ENCODE measurements at regions not wholly inside any gene's neighbourhood (a gene's known extent, or its start where the extent isn't known, plus 50 kb on each side); places are given as distances from the start of the nearest gene placed in this dataset.

GRCh38 chr11:90840071-90840470 lies 617.2 kb upstream of the CHORDC1 start:
- no peaks in the 10 kb centered on the region; a peak in 1 of 4 replicates for H3K4me1 ChIP-seq (ENCODE audit: control insufficient read depth in 1 of 2, insufficient read depth in 2 of 2, low read depth in 1 of 2, low read length in 1 of 2)
- CTCF ChIA-PET, result no interaction called here

DNA sequence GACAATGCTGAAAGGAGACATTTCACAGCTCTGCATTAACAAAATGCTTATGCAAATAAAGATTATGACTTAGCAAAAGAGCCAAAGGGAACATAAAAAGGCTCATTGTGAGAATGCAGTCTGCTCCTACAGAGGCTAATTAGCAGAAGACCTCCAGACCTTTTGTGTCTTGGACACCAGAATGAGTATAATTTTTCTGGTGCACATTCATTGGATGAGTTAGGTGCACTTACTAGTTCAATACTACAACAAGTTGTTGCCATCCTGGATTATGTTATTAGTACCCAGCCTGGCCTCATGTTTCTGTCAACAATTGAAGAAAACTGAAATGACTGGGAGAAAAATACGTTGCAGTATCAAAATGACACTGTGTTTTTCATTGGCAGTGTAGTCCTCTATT lies 613.2 kb upstream of the CHORDC1 start:
- H3K36me3 ChIP-seq (replicated peaks in 1 of 2; ENCODE audit: control insufficient read depth in 1 of 2, insufficient read depth in 2 of 2, low read length in 1 of 2), result no peaks in the 10 kb centered on the region
- no peaks in the 10 kb centered on the region for H3K4me1 ChIP-seq (ENCODE audit: control insufficient read depth in 1 of 2, insufficient read depth in 2 of 2, low read depth in 1 of 2, low read length in 1 of 2)
- POLR2A ChIA-PET, result no interaction called here
- H3K27me3 ChIP-seq (ENCODE audit: insufficient read depth), result no peaks in the 10 kb centered on the region
- H3K27ac ChIP-seq (ENCODE audit: low read depth in 2 of 2, low read length in 1 of 2), result no peak overlapping the region
- no peaks in the 10 kb centered on the region for H4K20me1 ChIP-seq (ENCODE audit: insufficient read depth)
- no peaks in the 10 kb centered on the region for H3K9me3 ChIP-seq
- no peak overlapping the region for H2AFZ ChIP-seq (ENCODE audit: low read depth)
- H3K4me2 ChIP-seq, result no peak overlapping the region
- H3K4me3 ChIP-seq (ENCODE audit: low read depth in 2 of 2, low read length in 1 of 2), result no peak overlapping the region
- H3F3A ChIP-seq (replicated peaks; ENCODE audit: insufficient read depth), result no peaks in the 10 kb centered on the region
- no peak for DNase-seq
- CTCF ChIA-PET, result interaction anchor here (1.0 kb wide), 1 partner anchor 412 kb away, joined by 3 read pairs; no protein-coding TSS in a partner anchor
- H3K79me2 ChIP-seq (ENCODE audit: insufficient read depth), result no peaks in the 10 kb centered on the region
- WGBS (ENCODE audit: low lambda C conversion rate), result 11% methylated on average over 1 of the region's 1 CpG
- no peak overlapping the region for H3K9ac ChIP-seq
- TF ChIP-seq NFIC (IDR thresholded peaks at IDR 0.05; ENCODE audit: borderline replicate concordance) (no peak), TEAD4 (IDR thresholded peaks at IDR 0.05; ENCODE audit: borderline replicate concordance, insufficient read depth) (no peak), SIN3A (IDR thresholded peaks at IDR 0.05; ENCODE audit: borderline replicate concordance, low read depth, low read length) (no peak)
- no peaks in the 10 kb centered on the region for H3K9me2 ChIP-seq

More at GRCh38 chr11:90840071-90840470, 617.2 kb upstream of the CHORDC1 start:
- Histone ChIP-seq H3K9ac (no peak overlapping the region), H3K4me2 (no peak overlapping the region), H3K27ac (ENCODE audit: low read depth in 2 of 2, low read length in 1 of 2) (no peak overlapping the region), H3K9me3 (no peaks in the 10 kb centered on the region), H3K36me3 (replicated peaks in 1 of 2; ENCODE audit: control insufficient read depth in 1 of 2, insufficient read depth in 2 of 2, low read length in 1 of 2) (no peaks in the 10 kb centered on the region), H3K79me2 (ENCODE audit: insufficient read depth) (no peaks in the 10 kb centered on the region), H4K20me1 (ENCODE audit: insufficient read depth) (no peaks in the 10 kb centered on the region), H3K9me2 (no peaks in the 10 kb centered on the region), H3F3A (replicated peaks; ENCODE audit: insufficient read depth) (no peaks in the 10 kb centered on the region), H3K27me3 (ENCODE audit: insufficient read depth) (no peaks in the 10 kb centered on the region), H2AFZ (ENCODE audit: low read depth) (no peak overlapping the region), H3K4me3 (ENCODE audit: low read depth in 2 of 2, low read length in 1 of 2) (no peak overlapping the region)
- POLR2A ChIA-PET, result no interaction called here
- TF ChIP-seq NRF1 (IDR thresholded peaks at IDR 0.05; ENCODE audit: low read depth, low read length) (no peak), POLR2AphosphoS5 (IDR thresholded peaks at IDR 0.05; ENCODE audit: low read depth, low read length) (no peak), MXI1 (IDR thresholded peaks at IDR 0.05; ENCODE audit: low read depth, low read length) (no peak), RAD21 (IDR thresholded peaks at IDR 0.05; ENCODE audit: low read length) (no peak)
- no peak for DNase-seq
- WGBS (ENCODE audit: low lambda C conversion rate), result 56% methylated on average over 2 of the region's 2 CpGs

GRCh38 chr11:90823446-90823845 lies 600.6 kb upstream of the CHORDC1 start:
- Histone ChIP-seq H3K27ac (ENCODE audit: low read depth in 2 of 2, low read length in 1 of 2) (no peak overlapping the region), H3K4me3 (ENCODE audit: low read depth in 2 of 2, low read length in 1 of 2) (no peak overlapping the region), H3K9me3 (no peaks in the 10 kb centered on the region), H3K9me2 (no peaks in the 10 kb centered on the region; the same call in 1 of the 2 replicates), H2AFZ (ENCODE audit: low read depth) (no peak overlapping the region), H3K36me3 (replicated peaks in 1 of 2; ENCODE audit: control insufficient read depth in 1 of 2, insufficient read depth in 2 of 2, low read length in 1 of 2) (no peaks in the 10 kb centered on the region), H3F3A (replicated peaks; ENCODE audit: insufficient read depth) (no peaks in the 10 kb centered on the region), H3K9ac (no peak overlapping the region), H4K20me1 (ENCODE audit: insufficient read depth) (no peaks in the 10 kb centered on the region), H3K79me2 (ENCODE audit: insufficient read depth) (no peaks in the 10 kb centered on the region), H3K4me2 (no peak overlapping the region), H3K4me1 (ENCODE audit: control insufficient read depth in 1 of 2, insufficient read depth in 2 of 2, low read depth in 1 of 2, low read length in 1 of 2) (no peaks in the 10 kb centered on the region), H3K27me3 (ENCODE audit: insufficient read depth) (no peaks in the 10 kb centered on the region)
- CTCF ChIA-PET, result no interaction called here
- DNase-seq, result no peak
- POLR2A ChIA-PET, result no interaction called here
- 33% methylated on average over 4 of the region's 4 CpGs for WGBS (ENCODE audit: low lambda C conversion rate)
- no peak for TF ChIP-seq NRF1 (IDR thresholded peaks at IDR 0.05; ENCODE audit: low read depth, low read length)
- TF ChIP-seq RCOR1 (IDR thresholded peaks at IDR 0.05; ENCODE audit: low read length), result no peak
- no peak for TF ChIP-seq FOSL2 (IDR thresholded peaks at IDR 0.05; ENCODE audit: borderline replicate concordance, low read depth)
- no peak for TF ChIP-seq USF2 (IDR thresholded peaks at IDR 0.05; ENCODE audit: borderline replicate concordance, low read depth, low read length)
- no peak for TF ChIP-seq CTCF (IDR thresholded peaks at IDR 0.05)
- TF ChIP-seq RAD21 (IDR thresholded peaks at IDR 0.05; ENCODE audit: low read length), result no peak
- TF ChIP-seq RXRA (IDR thresholded peaks at IDR 0.05; ENCODE audit: borderline replicate concordance, low read depth), result no peak
- no peak for TF ChIP-seq EP300 (IDR thresholded peaks at IDR 0.05; ENCODE audit: borderline replicate concordance in 1 of 2, low read depth in 1 of 2, low read length in 1 of 2)
- TF ChIP-seq ZBTB33 (IDR thresholded peaks at IDR 0.05; ENCODE audit: borderline replicate concordance, low read depth), result no peak
- no peak for TF ChIP-seq GABPA (IDR thresholded peaks at IDR 0.05; ENCODE audit: low read depth)
- no peak for TF ChIP-seq MEF2A (IDR thresholded peaks at IDR 0.05; ENCODE audit: borderline replicate concordance, low read depth)
- TF ChIP-seq EZH2phosphoT487 (IDR thresholded peaks at IDR 0.05; ENCODE audit: borderline replicate concordance, low read depth), result no peak
- TF ChIP-seq TCF12 (IDR thresholded peaks at IDR 0.05), result no peak

All from SK-N-SH (cell line).